Small intestine (tissue), 7 donors: ENCODE measurements at regions not wholly inside any gene's neighbourhood (a gene's known extent, or its start where the extent isn't known, plus 50 kb on each side); places are given as distances from the start of the nearest gene placed in this dataset.

Source experiments
- DNase-seq, 2 donors: peaks; one replicate each; pipeline versions ENCODE4 v3.0.0 to v3.0.0-alpha.2; 2013
- FAIRE-seq: peaks from 2 replicates; lab custom pipeline; 2012; peaks lifted over from hg19 to GRCh38; lab: Jason Lieb, UNC
- H3K27ac ChIP-seq, 3 donors: one replicate each; pipeline ENCODE4 v1.5.1; 2013; ENCODE audit warnings: low read length in 2 of 3, mild to moderate bottlenecking in 2 of 3, control low read depth in 1 of 3, inconsistent platforms in 1 of 3, low read depth in 1 of 3, moderate library complexity in 1 of 3
- H3K27me3 ChIP-seq, 3 donors: one replicate each; pipeline ENCODE4 v1.6.1; 2013; ENCODE audit warnings: low read length in 3 of 3, inconsistent platforms in 1 of 3; ENCODE audit not compliant: control insufficient read depth in 3 of 3, insufficient read depth in 3 of 3
- H3K36me3 ChIP-seq, 3 donors: one replicate each; pipeline ENCODE4 v1.6.1; 2013; ENCODE audit warnings: low read length in 3 of 3, inconsistent platforms in 1 of 3, low read depth in 1 of 3, mild to moderate bottlenecking in 1 of 3, moderate library complexity in 1 of 3; ENCODE audit not compliant: control insufficient read depth in 3 of 3, insufficient read depth in 2 of 3
- H3K4me1 ChIP-seq, 3 donors: one replicate each; pipeline ENCODE4 v1.6.1; 2013; ENCODE audit warnings: low read length in 2 of 3, inconsistent platforms in 1 of 3, low read depth in 1 of 3, mild to moderate bottlenecking in 1 of 3, moderate library complexity in 1 of 3; ENCODE audit not compliant: control insufficient read depth in 3 of 3, insufficient read depth in 2 of 3
- H3K4me3 ChIP-seq, 3 donors: one replicate each; pipeline ENCODE4 v1.5.1; 2013; ENCODE audit warnings: low read length in 3 of 3, control low read depth in 1 of 3, inconsistent platforms in 1 of 3, low read depth in 1 of 3, mild to moderate bottlenecking in 1 of 3, moderate library complexity in 1 of 3
- H3K9me3 ChIP-seq, 2 donors: one replicate each; pipeline ENCODE4 v1.6.1; 2013; ENCODE audit warnings: low read depth in 1 of 2, low read length in 1 of 2; ENCODE audit not compliant: control insufficient read depth in 2 of 2, insufficient read depth in 1 of 2
- WGBS, 3 donors: extraction: QIAGEN DNeasy Blood & Tissue Kit; methylation state at CpG; one replicate each; pipeline ENCODE4 v1.1.7; 2013; 5-methylcytosine and 5-hydroxymethylcytosine counted together
- donor health status: healthy with polysubstance abuse.
- donor health status: control.
- donor health status: control.
- donor health status: Bipolar disorder and iron deficiency.
- donor health status: healthy.

DNA sequence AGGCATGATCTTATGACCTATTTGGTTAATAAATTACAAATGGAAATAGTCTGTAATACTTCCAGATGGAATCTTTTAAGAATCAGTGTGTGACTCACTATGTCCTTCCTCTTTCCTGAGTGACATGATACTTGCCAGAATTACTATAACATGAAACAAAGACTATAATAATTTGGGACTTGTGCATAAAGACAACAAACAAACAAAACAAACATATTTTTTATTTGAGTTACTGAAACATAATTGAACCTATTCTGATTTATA lies 1268.1 kb downstream of the OTOL1 start:
- Histone ChIP-seq H3K4me3 (no peak overlapping the region), H3K27ac (no peak overlapping the region), H3K36me3 (no peaks in the 10 kb centered on the region), H3K4me1 (no peaks in the 10 kb centered on the region), H3K27me3 (no peaks in the 10 kb centered on the region), H3K9me3 (peaks cover 0 to 11% of the 10 kb centered on the region in 2 donors)
- peak in 1 of 2 donors; percentile 2 for DNase-seq
- no peak for FAIRE-seq

DNA sequence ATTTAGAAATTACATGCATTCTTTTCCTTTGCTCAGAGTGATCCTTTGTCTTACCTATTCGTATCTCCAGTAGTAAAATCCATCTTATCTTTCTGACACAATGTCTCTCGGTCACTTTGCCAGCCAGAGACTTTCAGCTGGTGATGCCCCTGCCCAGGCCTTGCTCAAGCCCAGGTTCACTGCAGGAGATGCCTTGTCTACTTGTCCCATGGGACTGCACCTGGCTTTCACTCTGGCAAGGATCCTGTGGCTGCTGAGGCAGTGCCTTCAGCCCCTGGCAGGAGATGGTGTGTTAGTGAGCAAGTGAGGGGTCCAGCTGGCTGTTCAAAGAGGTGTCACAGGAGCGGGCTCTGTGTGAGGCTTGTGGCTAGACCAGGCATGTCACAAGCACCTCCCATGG lies 1268.9 kb downstream of the OTOL1 start:
- Histone ChIP-seq H3K36me3 (no peaks in the 10 kb centered on the region), H3K4me1 (no peaks in the 10 kb centered on the region), H3K27me3 (no peaks in the 10 kb centered on the region), H3K4me3 (no peak overlapping the region), H3K27ac (no peak overlapping the region), H3K9me3 (peaks cover 0 to 11% of the 10 kb centered on the region in 2 donors)
- FAIRE-seq (no peak), DNase-seq (no peak)
- WGBS, 3 donors, result 57 to 70% (median 65%) methylated on average over 3 of the region's 3 CpGs

DNA sequence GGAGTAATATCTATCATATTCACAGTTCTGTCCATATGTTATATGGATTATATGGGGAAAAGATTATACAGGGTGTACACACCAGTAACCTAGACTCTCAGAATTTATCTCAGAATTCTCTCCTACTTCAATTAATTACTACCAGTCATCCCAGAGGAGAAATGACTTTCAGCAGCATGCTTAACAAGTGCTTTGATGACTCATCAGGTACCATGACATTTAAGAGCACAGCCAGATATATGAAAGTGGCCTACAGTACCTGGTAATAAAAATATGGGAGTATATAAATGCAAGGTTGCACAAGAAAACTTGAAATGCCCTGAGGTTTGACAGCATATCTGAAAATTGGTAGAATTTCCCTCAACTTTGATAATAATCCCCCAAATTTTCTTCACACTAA lies 1273.0 kb downstream of the OTOL1 start:
- H3K4me1 ChIP-seq, result no peaks in the 10 kb centered on the region
- peaks cover 0 to 11% of the 10 kb centered on the region in 2 donors for H3K9me3 ChIP-seq
- FAIRE-seq (no peak), DNase-seq (no peak)
- no peaks in the 10 kb centered on the region for H3K27me3 ChIP-seq
- no peaks in the 10 kb centered on the region for H3K36me3 ChIP-seq
- H3K27ac ChIP-seq, result no peak overlapping the region
- no peak overlapping the region for H3K4me3 ChIP-seq

DNA sequence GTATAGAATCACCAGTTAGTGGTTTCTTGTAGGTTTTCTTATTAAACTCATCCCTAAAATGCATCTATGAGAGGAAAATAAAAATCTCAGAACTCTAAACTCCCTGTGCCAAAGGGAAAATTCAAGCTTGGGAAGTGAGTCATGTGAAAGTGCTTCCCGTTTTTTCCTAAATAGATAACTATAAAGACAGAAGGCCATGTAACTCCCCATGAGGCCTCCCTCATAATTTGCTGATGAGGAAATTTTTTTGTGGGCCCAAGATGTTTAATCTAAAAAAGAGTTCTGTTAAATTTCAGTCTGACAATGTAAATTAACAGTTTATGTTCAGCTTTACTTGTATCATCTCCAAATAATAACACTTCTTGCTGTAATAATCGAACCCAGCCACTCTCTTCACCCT lies 1273.9 kb downstream of the OTOL1 start:
- no peak for DNase-seq
- H3K36me3 ChIP-seq, result no peaks in the 10 kb centered on the region
- peaks cover 0 to 10% of the 10 kb centered on the region in 2 donors for H3K9me3 ChIP-seq
- no peak overlapping the region for H3K27ac ChIP-seq
- whole genome bisulfite sequencing, 3 donors, result 56 to 68% (median 67%) methylated on average over 2 of the region's 2 CpGs
- FAIRE-seq, result no peak
- no peaks in the 10 kb centered on the region for H3K27me3 ChIP-seq
- H3K4me1 ChIP-seq, result no peaks in the 10 kb centered on the region
- H3K4me3 ChIP-seq, result no peak overlapping the region

DNA sequence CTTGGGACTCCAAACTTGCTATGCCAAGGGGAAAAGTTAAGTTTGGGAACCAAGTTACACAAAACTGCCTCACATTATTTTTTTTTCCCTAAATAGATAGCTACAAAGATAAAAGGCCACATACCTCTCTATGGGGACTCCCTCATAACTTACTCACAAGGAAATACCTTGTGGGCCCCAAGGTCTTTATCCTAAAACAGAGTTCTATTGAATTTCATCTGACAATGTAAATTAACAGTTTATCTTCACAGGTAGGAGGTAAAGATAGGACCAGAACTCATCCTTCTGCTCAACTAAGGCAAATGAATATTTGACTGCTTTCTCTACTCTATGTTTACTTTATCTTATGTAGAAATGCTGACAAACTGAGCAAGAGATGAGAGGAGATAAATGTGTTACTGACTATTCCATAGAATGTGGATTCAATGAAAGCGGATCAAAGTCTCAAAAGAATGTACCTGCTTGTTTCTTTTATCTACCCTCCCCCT lies 1278.0 kb downstream of the OTOL1 start:
- no peak for FAIRE-seq
- no peaks in the 10 kb centered on the region for H3K27me3 ChIP-seq
- DNase-seq, result no peak

DNA sequence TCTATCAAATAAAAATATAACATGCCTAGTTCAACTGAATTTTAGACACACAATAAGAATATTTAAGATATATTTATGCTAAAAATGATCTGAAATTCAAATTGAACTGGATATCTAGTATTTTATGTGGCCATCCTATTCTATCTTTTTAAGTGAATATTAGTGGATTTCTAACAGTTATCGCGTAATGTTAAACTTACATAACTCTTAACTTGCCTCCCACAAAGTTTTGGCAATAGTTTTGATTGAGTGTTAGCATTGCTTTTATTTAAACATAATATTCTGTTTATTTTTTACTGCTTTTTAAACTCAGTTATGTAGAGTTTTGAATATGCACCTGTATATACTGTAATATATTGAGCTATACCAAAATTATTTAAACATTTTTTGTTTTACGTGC lies 1279.5 kb downstream of the OTOL1 start:
- H3K4me1 ChIP-seq, result peaks cover 0 to 2% (median 0%) of the 10 kb centered on the region in 3 donors
- no peak for DNase-seq
- H3K9me3 ChIP-seq, result no peaks in the 10 kb centered on the region
- H3K27ac ChIP-seq, result no peak overlapping the region
- no peaks in the 10 kb centered on the region for H3K27me3 ChIP-seq
- 37 to 63% (median 58%) methylated on average over 3 of the region's 3 CpGs for WGBS, 3 donors
- no peaks in the 10 kb centered on the region for H3K36me3 ChIP-seq
- no peak for FAIRE-seq
- no peak overlapping the region for H3K4me3 ChIP-seq

More for the DNA sequence above, 1278.0 kb downstream of the OTOL1 start:
- Histone ChIP-seq H3K4me1 (no peaks in the 10 kb centered on the region), H3K27ac (no peak overlapping the region), H3K9me3 (no peaks in the 10 kb centered on the region), H3K36me3 (no peaks in the 10 kb centered on the region), H3K4me3 (no peak overlapping the region)
- WGBS, 3 donors, result 81 to 96% (median 92%) methylated on average over 1 of the region's 1 CpG

DNA sequence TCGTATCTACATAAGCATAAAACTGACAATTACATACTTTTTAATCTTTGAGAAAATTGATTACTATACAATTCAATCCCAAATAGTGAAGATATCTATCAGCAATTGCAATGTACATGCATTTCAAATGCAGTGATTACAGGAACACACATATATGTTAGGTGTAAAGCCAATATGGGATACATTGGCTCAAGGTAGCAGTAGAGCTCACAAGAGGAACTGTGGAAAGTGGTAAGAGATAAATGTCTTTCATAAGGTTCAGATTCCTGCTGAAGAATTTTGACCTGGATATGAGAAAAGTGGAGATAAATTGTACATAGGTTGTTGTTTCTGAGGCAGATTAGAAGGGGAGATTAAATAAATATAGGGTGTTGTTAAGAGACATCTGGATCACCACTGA lies 1280.5 kb downstream of the OTOL1 start:
- Histone ChIP-seq H3K9me3 (no peaks in the 10 kb centered on the region), H3K4me1 (peaks cover 0 to 2% (median 0%) of the 10 kb centered on the region in 3 donors), H3K27ac (no peak overlapping the region), H3K27me3 (no peaks in the 10 kb centered on the region), H3K4me3 (no peak overlapping the region), H3K36me3 (no peaks in the 10 kb centered on the region)
- 67 to 85% (median 79%) methylated on average over 1 of the region's 1 CpG for WGBS, 3 donors
- DNase-seq (no peak), FAIRE-seq (no peak)

DNA sequence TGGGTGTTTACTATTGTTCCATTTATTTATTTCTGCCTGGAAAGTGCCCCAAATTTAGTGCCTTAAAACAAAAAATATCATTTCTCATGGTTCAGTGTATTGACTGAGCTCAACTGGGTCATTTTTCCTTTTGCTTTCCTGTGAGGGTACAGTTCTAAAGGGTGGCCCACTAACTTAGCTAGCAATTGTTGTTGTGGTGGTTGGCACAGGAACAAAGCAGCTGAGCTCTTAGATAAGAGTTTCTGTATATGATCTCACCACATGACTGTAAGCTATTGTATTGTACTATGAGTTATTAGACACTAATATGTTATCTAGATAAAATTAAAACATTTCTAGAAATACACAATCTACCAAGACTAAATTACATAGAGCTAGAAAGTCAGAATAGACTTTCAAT lies 1283.7 kb downstream of the OTOL1 start:
- Histone ChIP-seq H3K27me3 (no peaks in the 10 kb centered on the region), H3K9me3 (no peaks in the 10 kb centered on the region), H3K27ac (no peak overlapping the region), H3K4me3 (no peak overlapping the region), H3K36me3 (no peaks in the 10 kb centered on the region), H3K4me1 (peaks cover 0 to 2% (median 0%) of the 10 kb centered on the region in 3 donors)
- FAIRE-seq, result no peak
- DNase-seq, result no peak

DNA sequence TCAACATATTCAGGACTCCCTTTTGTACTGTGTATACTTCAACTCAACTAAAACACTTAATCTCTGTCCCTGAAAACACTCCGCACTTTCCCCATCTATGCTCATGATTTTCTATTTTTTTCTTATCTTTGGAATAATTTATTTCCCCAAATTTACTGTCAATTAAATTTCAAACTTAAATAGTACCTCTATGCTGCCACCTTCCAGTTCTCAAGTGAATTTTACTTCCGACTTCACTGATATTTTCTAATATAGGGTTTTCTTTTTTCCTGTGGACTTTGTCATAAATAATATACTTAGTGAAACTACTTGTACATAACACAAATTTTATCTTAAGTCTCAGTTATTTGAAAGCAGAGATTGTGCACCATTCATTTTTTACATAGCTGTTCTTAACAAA lies 1303.3 kb downstream of the OTOL1 start:
- 56 to 85% (median 73%) methylated on average over 2 of the region's 2 CpGs for WGBS, 3 donors
- no peak for FAIRE-seq
- Histone ChIP-seq H3K27ac (no peak overlapping the region), H3K27me3 (no peaks in the 10 kb centered on the region), H3K36me3 (no peaks in the 10 kb centered on the region), H3K4me3 (no peak overlapping the region), H3K4me1 (no peaks in the 10 kb centered on the region), H3K9me3 (no peaks in the 10 kb centered on the region)
- no peak for DNase-seq
